ENCODE measurements at regions not wholly inside any gene's neighbourhood (a gene's known extent, or its start where the extent isn't known, plus 50 kb on each side); places are given as distances from the start of the nearest gene placed in this dataset.

DNA sequence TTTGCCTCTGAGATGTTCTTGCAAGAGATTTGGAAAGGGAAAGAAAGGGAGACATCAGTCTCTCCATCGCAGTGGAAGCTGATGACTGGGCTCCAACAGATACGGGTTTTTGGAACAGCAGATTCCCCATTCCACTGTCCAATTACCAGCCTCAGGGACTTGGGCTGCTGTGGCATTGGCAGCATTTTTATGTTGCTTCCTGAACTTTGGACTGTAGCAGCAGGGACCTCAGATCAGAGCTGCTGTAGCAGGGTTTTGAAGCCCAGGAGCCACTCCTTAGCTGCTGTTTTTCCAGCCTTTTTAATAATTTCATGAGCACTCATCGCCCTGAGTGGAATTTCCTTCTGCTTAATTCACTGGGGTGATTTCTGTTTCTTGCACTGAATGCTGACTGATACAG is 135.7 kb upstream of the SLCO3A1 start:
- TF ChIP-seq CTCF (IDR thresholded peaks at IDR 0.05; ENCODE audit: poor library complexity, severe bottlenecking) = no peak
- TF ChIP-seq POLR2AphosphoS5 (IDR thresholded peaks at IDR 0.05) = no peak
